Subcutaneous abdominal adipose tissue (tissue), 5 donors: ENCODE measurements at regions not wholly inside any gene's neighbourhood (a gene's known extent, or its start where the extent isn't known, plus 50 kb on each side); places are given as distances from the start of the nearest gene placed in this dataset.

ENCODE experiments used
- H3K27ac ChIP-seq: one replicate; pipeline ENCODE4 v1.7.0; 2013; ENCODE audit warnings: low read depth, mild to moderate bottlenecking, inconsistent platforms, low read length, moderate library complexity
- H3K27me3 ChIP-seq, 5 donors: one replicate each; pipeline ENCODE4 v1.7.0; 2013; ENCODE audit warnings: low read length in 5 of 5, inconsistent platforms in 1 of 5; ENCODE audit not compliant: control insufficient read depth in 5 of 5, insufficient read depth in 4 of 5
- H3K36me3 ChIP-seq, 5 donors: one replicate each; pipeline ENCODE4 v1.7.0; 2013; ENCODE audit warnings: low read length in 5 of 5; ENCODE audit not compliant: control insufficient read depth in 5 of 5, insufficient read depth in 5 of 5
- H3K4me1 ChIP-seq, 5 donors: one replicate each; pipeline ENCODE4 v1.7.0; 2013; ENCODE audit warnings: low read length in 5 of 5, mild to moderate bottlenecking in 3 of 5, moderate library complexity in 1 of 5; ENCODE audit not compliant: control insufficient read depth in 5 of 5, insufficient read depth in 5 of 5
- H3K4me3 ChIP-seq, 5 donors: one replicate each; pipeline ENCODE4 v1.7.0; 2013; ENCODE audit warnings: low read length in 5 of 5, low read depth in 1 of 5
- H3K9ac ChIP-seq, 5 donors: one replicate each; pipeline ENCODE4 v1.7.0; 2013; ENCODE audit warnings: low read length in 5 of 5, mild to moderate bottlenecking in 4 of 5, moderate library complexity in 3 of 5
- H3K9me3 ChIP-seq, 5 donors: one replicate each; pipeline ENCODE4 v1.7.0; 2013; ENCODE audit warnings: low read length in 5 of 5; ENCODE audit not compliant: control insufficient read depth in 5 of 5
- donor health status: healthy.
- donor health status: healthy.
- donor health status: healthy.
- donor health status: healthy.
- donor health status: healthy.

DNA sequence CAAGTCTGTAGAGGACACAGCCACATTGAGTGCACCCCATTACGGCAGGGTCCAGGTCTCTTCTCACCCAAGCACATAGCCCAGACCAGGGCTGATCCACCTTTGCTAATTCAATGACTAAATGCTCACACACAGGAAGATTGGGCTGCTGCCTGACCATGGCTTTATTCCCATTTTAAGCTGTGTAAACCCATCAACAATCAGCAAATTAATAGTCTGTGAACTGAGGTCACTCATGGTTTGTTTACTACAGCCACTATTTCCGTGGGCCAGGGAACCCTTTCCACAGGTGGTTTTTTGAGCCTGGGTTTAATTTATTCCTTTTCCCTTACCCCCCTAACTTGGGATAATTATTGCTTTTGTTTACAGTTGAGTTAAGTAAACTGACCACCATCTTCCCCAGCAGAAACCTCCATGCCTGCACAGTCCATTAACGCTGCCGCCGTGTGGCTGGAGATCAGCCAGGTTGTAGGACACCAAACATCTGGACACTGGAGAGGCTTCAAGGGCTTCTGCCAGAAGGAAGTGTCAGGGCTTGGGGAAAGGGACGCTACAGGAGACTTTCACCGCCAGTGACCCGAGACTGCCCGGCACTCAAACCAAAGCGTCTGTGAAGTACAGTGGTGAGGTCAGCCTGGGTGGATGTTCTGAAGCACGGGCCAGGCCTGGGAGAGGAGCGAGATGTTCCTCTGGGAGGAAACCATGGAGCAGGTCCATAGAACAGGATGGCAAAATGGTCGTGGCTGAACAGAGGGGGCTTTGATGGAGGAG, 282.9 kb downstream of the DYSF start:
- Histone ChIP-seq H3K9ac (no peak overlapping the region), H3K27me3 (peaks cover 0 to 10% (median 6%) of the 10 kb centered on the region in 5 donors), H3K36me3 (no peaks in the 10 kb centered on the region), H3K4me1 (peaks cover 0 to 11% (median 6%) of the 10 kb centered on the region in 5 donors), H3K27ac (no peak overlapping the region), H3K9me3 (peaks cover 0 to 1% (median 0%) of the 10 kb centered on the region in 5 donors), H3K4me3 (no peak overlapping the region)
